AG09309 (cell line): ENCODE measurements at regions not wholly inside any gene's neighbourhood (a gene's known extent, or its start where the extent isn't known, plus 50 kb on each side); places are given as distances from the start of the nearest gene placed in this dataset.

Experiments
- DNase-seq: peaks from one replicate; pipeline ENCODE4 v3.0.0-alpha.2; 2010; ENCODE audit warnings: low read depth
- H3K4me3 ChIP-seq: 2 replicates; pipeline ENCODE4 v1.5.1; 2011; ENCODE audit warnings: mild to moderate bottlenecking, low read depth, low read length, moderate library complexity; ENCODE audit not compliant: control insufficient read depth
- CTCF ChIP-seq: IDR thresholded peaks from 2 replicates; pipeline ENCODE4 v1.5.1; 2011; ENCODE audit warnings: mild to moderate bottlenecking, low read depth, low read length, inconsistent platforms; ENCODE audit not compliant: insufficient read depth, control insufficient read depth; ENCODE audit errors: missing control alignments

DNA sequence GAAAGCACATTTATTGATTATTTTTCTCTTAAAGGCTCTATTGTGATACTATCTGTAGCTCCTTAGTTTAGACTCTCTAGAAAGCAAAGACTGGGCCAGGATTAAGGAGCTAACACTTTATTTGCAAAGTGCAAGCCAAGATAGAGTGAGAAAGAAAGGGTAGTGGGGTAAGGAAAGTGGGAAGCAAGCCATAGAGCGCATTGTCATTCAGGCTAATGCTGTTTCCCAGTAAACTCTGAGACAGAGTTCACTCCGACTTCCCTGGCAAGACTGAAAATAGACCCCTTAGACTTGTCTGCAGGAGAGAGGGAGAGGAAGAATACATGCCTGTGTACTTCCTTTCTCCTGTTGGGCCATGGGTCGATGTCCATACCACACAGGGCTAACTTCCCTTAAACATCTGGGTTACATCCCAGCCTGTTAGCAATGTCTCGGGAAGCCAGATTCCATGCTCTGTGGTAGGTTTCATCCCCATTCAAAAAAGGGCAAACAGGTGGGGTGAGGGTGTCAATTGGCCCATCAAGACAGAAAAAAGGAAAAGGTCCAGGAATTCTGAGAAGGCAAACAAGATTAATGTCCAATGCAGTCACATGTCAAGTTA lies 875.8 kb upstream of the CELF2 start:
- no peak for DNase-seq
- TF ChIP-seq CTCF: no peak
- no peak overlapping the region for H3K4me3 ChIP-seq

GRCh38 chr10:10146604-10147003 lies 871.1 kb upstream of the CELF2 start:
- H3K4me3 ChIP-seq: no peak overlapping the region
- no peak for DNase-seq
- no peak for TF ChIP-seq CTCF

DNA sequence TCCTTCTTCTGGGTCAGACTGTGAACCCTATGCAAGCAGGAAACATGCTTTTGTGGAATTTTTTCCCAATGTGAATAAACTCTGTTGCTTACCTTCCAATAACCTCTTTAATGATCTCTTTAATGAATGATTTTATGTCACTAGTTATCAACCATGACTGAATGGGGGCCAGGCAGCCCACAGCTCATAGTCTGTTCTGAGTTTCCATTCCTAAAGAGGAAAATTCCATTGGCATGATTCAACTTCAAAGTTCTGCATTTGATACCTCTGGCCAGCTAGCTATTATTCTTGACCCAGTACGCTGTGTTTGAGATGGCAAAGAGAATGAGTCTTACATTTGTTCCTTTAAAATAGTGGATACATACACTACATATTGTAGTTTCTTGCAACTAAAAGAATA lies 867.8 kb upstream of the CELF2 start:
- H3K4me3 ChIP-seq: no peak overlapping the region
- no peak for DNase-seq
- TF ChIP-seq CTCF: no peak

DNA sequence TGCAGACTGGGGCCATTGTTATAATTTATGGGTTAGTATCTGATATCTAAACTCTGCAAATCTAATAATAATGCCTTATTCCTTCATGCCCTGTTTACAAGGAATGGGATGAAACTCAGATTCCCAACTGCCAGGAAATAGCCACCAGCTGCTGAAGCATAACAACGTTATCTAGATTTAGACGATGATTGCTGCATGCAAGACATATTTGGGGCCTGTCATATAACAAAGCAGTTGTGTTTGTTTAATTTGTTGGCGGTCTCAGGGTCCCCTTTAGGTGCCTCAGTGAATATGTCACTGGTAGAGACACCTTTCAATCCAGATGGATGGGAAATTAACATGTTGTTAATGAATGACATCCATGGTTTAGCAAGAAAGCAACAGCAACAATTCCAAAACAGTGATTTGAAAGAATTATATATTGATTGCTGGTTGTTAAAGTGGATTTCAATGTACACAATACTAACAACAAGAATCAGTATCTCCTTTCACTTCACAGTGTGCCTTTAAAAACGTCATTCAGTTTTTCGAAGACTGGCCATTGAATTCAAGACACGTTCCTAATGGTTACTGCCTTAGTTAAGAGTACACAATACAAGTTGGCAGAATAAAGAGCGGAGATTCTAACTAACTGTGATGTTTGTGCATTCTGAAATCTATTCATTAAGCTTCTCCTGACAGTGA lies 860.6 kb upstream of the CELF2 start:
- no peak for DNase-seq
- no peak for TF ChIP-seq CTCF
- H3K4me3 ChIP-seq: no peak overlapping the region

GRCh38 chr10:10160821-10161312 lies 856.8 kb upstream of the CELF2 start:
- DNase-seq: no peak
- TF ChIP-seq CTCF: no peak
- no peak overlapping the region for H3K4me3 ChIP-seq

DNA sequence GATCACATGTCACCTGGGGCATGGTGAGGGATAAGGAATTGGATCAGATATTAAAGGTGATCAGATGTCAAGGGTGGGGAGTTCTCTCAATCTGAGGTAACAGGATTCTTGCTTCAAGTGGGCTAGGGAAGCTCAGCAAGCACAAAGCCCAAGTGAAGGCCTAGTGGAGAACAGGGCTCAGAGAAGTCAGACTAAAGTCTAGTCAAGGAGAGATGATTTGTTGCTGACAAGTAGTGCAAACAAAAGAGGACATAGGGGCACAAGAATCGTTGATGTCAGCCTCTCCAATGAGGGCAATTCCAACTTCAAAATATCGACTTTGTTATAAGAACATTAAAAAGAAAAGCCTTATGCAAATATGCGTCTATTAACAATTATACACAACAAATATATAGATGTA lies 852.8 kb upstream of the CELF2 start:
- no peak overlapping the region for H3K4me3 ChIP-seq
- no peak for TF ChIP-seq CTCF

More for the DNA sequence above, 852.8 kb upstream of the CELF2 start:
- DNase-seq: no peak
